Transverse colon (tissue), 4 donors: ENCODE measurements at regions not wholly inside any gene's neighbourhood (a gene's known extent, or its start where the extent isn't known, plus 50 kb on each side); places are given as distances from the start of the nearest gene placed in this dataset.

ENCODE experiments used
- DNase-seq: peaks from one replicate; pipeline ENCODE4 v3.0.0-alpha.2; 2019
- H3K27ac ChIP-seq, 4 donors: fragments of 200-600 bp; sonication (generic); 2 replicates each; pipeline ENCODE4 v1.5.1; 2016 to 2018; ENCODE audit warnings: inconsistent platforms in 4 of 4
- H3K27me3 ChIP-seq: fragments of 200-600 bp; sonication (generic); 2 replicates; pipeline ENCODE4 v1.5.1; 2017; ENCODE audit warnings: inconsistent platforms
- H3K36me3 ChIP-seq, 4 donors: fragments of 200-600 bp; sonication (generic); 2 replicates each; pipeline ENCODE4 v1.5.1; 2017 to 2019; ENCODE audit warnings: inconsistent platforms in 4 of 4
- H3K4me1 ChIP-seq, 4 donors: fragments of 200-600 bp; sonication (generic); 2 replicates each; pipeline ENCODE4 v1.5.1; 2017 to 2020; ENCODE audit warnings: inconsistent platforms in 4 of 4
- H3K4me3 ChIP-seq, 4 donors: fragments of 200-600 bp; sonication (generic); 1 replicate in 1 of 4; 2 replicates in 3 of 4; pipeline versions ENCODE4 v1.5.1 to v1.6.1; 2017 to 2019; ENCODE audit warnings: inconsistent platforms in 4 of 4
- H3K9me3 ChIP-seq, 2 donors: fragments of 200-600 bp; sonication (generic); 2 replicates each; pipeline ENCODE4 v1.5.1; 2017 to 2019; ENCODE audit warnings: inconsistent platforms in 2 of 2
- EP300 ChIP-seq: sonication (generic); formaldehyde crosslinking; IDR thresholded peaks from one replicate; pipeline ENCODE4 v1.6.1; 2017; ENCODE audit warnings: antibody characterized with exemption, low read depth
- POLR2A ChIP-seq: fragments of 450-650 bp; IDR thresholded peaks from one replicate; pipeline ENCODE4 v1.6.1; 2016; ENCODE audit warnings: antibody characterized with exemption, mild to moderate bottlenecking, moderate library complexity
- POLR2AphosphoS5 ChIP-seq, 3 donors: sonication (generic); formaldehyde crosslinking; IDR thresholded peaks; one replicate each; pipeline ENCODE4 v1.6.1; 2016; ENCODE audit warnings: antibody characterized with exemption in 3 of 3
- WGBS, 2 donors: methylation state at CpG; one replicate each; pipeline ENCODE4 v1.1.5; 2018; ENCODE audit warnings: low coverage in 1 of 2; 5-methylcytosine and 5-hydroxymethylcytosine counted together
- in situ Hi-C, 4 donors: fragments of 200-750 bp; cut with MboI; loops; one replicate each; pipeline versions ENCODE4 v1.15.0 to v1.15.1; 2017; ENCODE audit warnings: low sequenced_read_pairs in 3 of 4, low pct_ligation_motif_present in 1 of 4, low pct_unique_long_range_greater_than_20kb in 1 of 4
- intact Hi-C: fragments of 100-400 bp; cut with DNase I; formaldehyde crosslinking; loops from one replicate; pipeline ENCODE4 v1.15.1; 2023; ENCODE audit warnings: low total_unique reads
- TF ChIP-seq, protein P1 (sequence below), 5 experiments: fragments of 200-600 bp in 3 of 5; fragments of 450-650 bp in 2 of 5; sonication (generic) in 3 of 5; IDR thresholded peaks; 1 replicate in 2 of 5; 2 replicates in 3 of 5; pipeline ENCODE4 v1.5.1; 2016 to 2017; ENCODE audit warnings: antibody characterized with exemption in 5 of 5, inconsistent platforms in 3 of 5, mild to moderate bottlenecking in 2 of 5, moderate library complexity in 1 of 5

- no peaks in the 10 kb centered on the region for H3K27me3 ChIP-seq
- no peak overlapping the region for H3K4me3 ChIP-seq
- no peak for TF ChIP-seq POLR2AphosphoS5 (IDR thresholded peaks at IDR 0.05)
- no peak for TF ChIP-seq EP300
- TF ChIP-seq, protein P1, sequence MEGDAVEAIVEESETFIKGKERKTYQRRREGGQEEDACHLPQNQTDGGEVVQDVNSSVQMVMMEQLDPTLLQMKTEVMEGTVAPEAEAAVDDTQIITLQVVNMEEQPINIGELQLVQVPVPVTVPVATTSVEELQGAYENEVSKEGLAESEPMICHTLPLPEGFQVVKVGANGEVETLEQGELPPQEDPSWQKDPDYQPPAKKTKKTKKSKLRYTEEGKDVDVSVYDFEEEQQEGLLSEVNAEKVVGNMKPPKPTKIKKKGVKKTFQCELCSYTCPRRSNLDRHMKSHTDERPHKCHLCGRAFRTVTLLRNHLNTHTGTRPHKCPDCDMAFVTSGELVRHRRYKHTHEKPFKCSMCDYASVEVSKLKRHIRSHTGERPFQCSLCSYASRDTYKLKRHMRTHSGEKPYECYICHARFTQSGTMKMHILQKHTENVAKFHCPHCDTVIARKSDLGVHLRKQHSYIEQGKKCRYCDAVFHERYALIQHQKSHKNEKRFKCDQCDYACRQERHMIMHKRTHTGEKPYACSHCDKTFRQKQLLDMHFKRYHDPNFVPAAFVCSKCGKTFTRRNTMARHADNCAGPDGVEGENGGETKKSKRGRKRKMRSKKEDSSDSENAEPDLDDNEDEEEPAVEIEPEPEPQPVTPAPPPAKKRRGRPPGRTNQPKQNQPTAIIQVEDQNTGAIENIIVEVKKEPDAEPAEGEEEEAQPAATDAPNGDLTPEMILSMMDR (IDR thresholded peaks at IDR 0.05) = no peak
- TF ChIP-seq POLR2A = no peak
- H3K9me3 ChIP-seq = no peaks in the 10 kb centered on the region
- no peaks in the 10 kb centered on the region for H3K36me3 ChIP-seq
- H3K4me1 ChIP-seq = no peaks in the 10 kb centered on the region
- intact Hi-C loops = no loop called here
- WGBS, 2 donors = 80 to 100% methylated on average over 1 of the region's 1 CpG
- DNase-seq = no peak
- in situ Hi-C loops = no loop called here
- no peak overlapping the region for H3K27ac ChIP-seq
Measured at GRCh38 chr10:9035355-9035754, 980.9 kb downstream of the GATA3 start.

GRCh38 chr10:9036711-9037204 lies 982.3 kb downstream of the GATA3 start:
- H3K27ac ChIP-seq = no peak overlapping the region
- no peaks in the 10 kb centered on the region for H3K4me1 ChIP-seq
- H3K27me3 ChIP-seq = no peaks in the 10 kb centered on the region
- intact Hi-C loops = no loop called here
- no peak overlapping the region for H3K4me3 ChIP-seq
- H3K36me3 ChIP-seq = no peaks in the 10 kb centered on the region
- H3K9me3 ChIP-seq = no peaks in the 10 kb centered on the region
- TF ChIP-seq POLR2A = no peak
- TF ChIP-seq, protein P1 (IDR thresholded peaks at IDR 0.05) = no peak
- TF ChIP-seq POLR2AphosphoS5 (IDR thresholded peaks at IDR 0.05) = no peak
- in situ Hi-C loops = no loop called here
- 63 to 70% methylated on average over 4 of the region's 4 CpGs for WGBS, 2 donors
- no peak for DNase-seq

DNA sequence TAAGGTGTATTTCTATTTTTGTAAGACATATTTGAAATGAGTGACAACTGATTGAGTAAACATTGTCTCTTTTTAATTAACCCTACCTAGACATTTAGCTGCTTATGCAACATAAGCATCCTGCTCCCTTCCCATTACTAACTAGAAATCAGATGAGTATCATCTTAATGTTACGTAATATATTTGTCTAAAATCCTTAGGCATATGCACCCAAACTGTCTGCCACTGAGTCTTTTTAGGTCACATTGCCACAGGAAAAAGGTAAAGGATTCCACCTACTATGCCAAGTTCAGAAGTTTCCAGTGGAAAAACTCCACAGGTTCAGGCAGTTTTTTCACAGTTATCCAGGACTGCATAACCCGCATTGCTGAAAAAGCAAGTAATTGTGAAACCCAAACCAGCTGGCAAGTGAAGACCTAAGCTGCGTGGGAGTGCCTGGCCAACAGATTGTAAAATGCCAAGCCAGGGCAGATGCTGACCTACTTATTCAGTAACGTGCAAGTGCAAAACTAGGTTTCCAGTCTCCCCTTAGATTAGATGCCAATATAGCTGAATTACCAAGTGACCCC lies 983.7 kb downstream of the GATA3 start:
- no peak overlapping the region for H3K27ac ChIP-seq

DNA sequence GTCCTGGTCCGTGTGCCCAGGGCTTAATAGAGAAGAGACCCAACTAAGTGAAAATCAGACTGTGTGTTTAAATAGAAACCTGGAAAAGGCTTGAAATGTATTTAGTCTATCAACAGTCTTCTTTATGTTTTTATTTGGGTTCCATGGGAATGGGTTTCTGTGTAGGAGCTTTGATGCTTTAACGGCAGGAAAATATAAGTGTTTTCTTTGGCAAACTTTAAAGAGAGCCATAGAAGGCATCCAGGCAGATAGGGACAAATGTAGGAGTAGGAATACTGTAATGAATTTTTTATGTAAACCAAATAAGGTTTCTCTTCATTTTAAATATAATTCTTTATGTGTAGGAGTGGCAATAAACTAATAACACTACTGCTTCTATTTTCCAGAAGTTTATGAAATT lies 989.0 kb downstream of the GATA3 start:
- in situ Hi-C loops = no loop called here

More for the DNA sequence above, 983.7 kb downstream of the GATA3 start:
- in situ Hi-C loops (no loop called here), intact Hi-C loops (no loop called here)
- no peaks in the 10 kb centered on the region for H3K27me3 ChIP-seq
- no peak for TF ChIP-seq EP300
- TF ChIP-seq POLR2AphosphoS5 (IDR thresholded peaks at IDR 0.05) = no peak
- no peak for TF ChIP-seq POLR2A
- TF ChIP-seq, protein P1 (IDR thresholded peaks at IDR 0.05) = no peak
- H3K4me3 ChIP-seq = no peak overlapping the region
- H3K4me1 ChIP-seq = no peaks in the 10 kb centered on the region
- H3K9me3 ChIP-seq = no peaks in the 10 kb centered on the region
- WGBS, 2 donors = 71 to 73% methylated on average over 3 to 4 of the region's 4 CpGs
- no peak for DNase-seq
- H3K36me3 ChIP-seq = no peaks in the 10 kb centered on the region

More for the DNA sequence above, 989.0 kb downstream of the GATA3 start:
- no peaks in the 10 kb centered on the region for H3K9me3 ChIP-seq
- 47 to 71% methylated on average over 2 of the region's 2 CpGs for WGBS, 2 donors
- H3K4me1 ChIP-seq = no peaks in the 10 kb centered on the region
- no peaks in the 10 kb centered on the region for H3K27me3 ChIP-seq
- DNase-seq = no peak
- peak overlapping the region in 1 of 4 donors; percentile 34 for H3K27ac ChIP-seq
- H3K4me3 ChIP-seq = no peak overlapping the region
- no peaks in the 10 kb centered on the region for H3K36me3 ChIP-seq
- intact Hi-C loops = no loop called here
- TF ChIP-seq POLR2A (no peak), POLR2AphosphoS5 (IDR thresholded peaks at IDR 0.05) (no peak), EP300 (no peak)
- TF ChIP-seq, protein P1 (IDR thresholded peaks at IDR 0.05) = no peak
